Breast epithelium (tissue), 4 donors: ENCODE measurements at regions not wholly inside any gene's neighbourhood (a gene's known extent, or its start where the extent isn't known, plus 50 kb on each side); places are given as distances from the start of the nearest gene placed in this dataset.

ENCODE experiments used
- DNase-seq, 2 donors: peaks; one replicate each; pipeline ENCODE4 v3.0.0-alpha.2; 2019; ENCODE audit warnings: low spot score in 2 of 2
- H3K27ac ChIP-seq, 2 donors: fragments of 200-600 bp; sonication (generic) in 1 of 2; one replicate each; pipeline ENCODE4 v1.5.1; 2016 to 2019; ENCODE audit warnings: mild to moderate bottlenecking in 1 of 2
- H3K27me3 ChIP-seq, 2 donors: fragments of 200-600 bp; sonication (generic) in 1 of 2; one replicate each; pipeline versions ENCODE4 v1.5.1 to v1.6.0; 2017 to 2019; ENCODE audit warnings: control low read depth in 1 of 2, mild to moderate bottlenecking in 1 of 2
- H3K36me3 ChIP-seq: fragments of 200-600 bp; one replicate; pipeline ENCODE4 v1.5.1; 2019
- H3K4me1 ChIP-seq, 2 donors: fragments of 200-600 bp; sonication (generic); one replicate each; pipeline ENCODE4 v1.5.1; 2016 to 2019; ENCODE audit warnings: control low read depth in 1 of 2
- H3K4me3 ChIP-seq, 3 donors: fragments of 200-600 bp; sonication (generic); 1 replicate in 2 of 3; 2 replicates in 1 of 3; pipeline ENCODE4 v1.5.1; 2016 to 2019; ENCODE audit warnings: mild to moderate bottlenecking in 3 of 3, moderate library complexity in 2 of 3
- H3K9me3 ChIP-seq, 2 donors: fragments of 200-600 bp; sonication (generic) in 1 of 2; one replicate each; pipeline ENCODE4 v1.5.1; 2016 to 2019; ENCODE audit warnings: control low read depth in 1 of 2
- CTCF ChIP-seq, 3 donors: fragments of 450-650 bp; IDR thresholded peaks; one replicate each; pipeline ENCODE4 v1.5.1; 2016 to 2017; ENCODE audit warnings: antibody characterized with exemption in 3 of 3, mild to moderate bottlenecking in 3 of 3, moderate library complexity in 3 of 3
- POLR2A ChIP-seq: fragments of 450-650 bp; IDR thresholded peaks from one replicate; pipeline ENCODE4 v1.6.1; 2016; ENCODE audit warnings: antibody characterized with exemption, mild to moderate bottlenecking, moderate library complexity
- POLR2AphosphoS5 ChIP-seq, 3 donors: sonication (generic); formaldehyde crosslinking; IDR thresholded peaks; one replicate each; pipeline ENCODE4 v1.6.1; 2017; ENCODE audit warnings: antibody characterized with exemption in 3 of 3
- intact Hi-C: fragments of 100-400 bp; cut with DNase I; formaldehyde crosslinking; loops from one replicate; pipeline ENCODE4 v1.15.1; 2023; ENCODE audit warnings: low total_unique reads

- Histone ChIP-seq H3K27me3 (no peaks in the 10 kb centered on the region), H3K27ac (no peak overlapping the region), H3K4me1 (peaks cover 0 to 5% of the 10 kb centered on the region in 2 donors), H3K36me3 (no peaks in the 10 kb centered on the region), H3K4me3 (no peak overlapping the region), H3K9me3 (peaks cover 0 to 8% of the 10 kb centered on the region in 2 donors)
- intact Hi-C loops: no loop called here
- TF ChIP-seq POLR2AphosphoS5 (IDR thresholded peaks at IDR 0.05): no peak
- TF ChIP-seq CTCF (IDR thresholded peaks at IDR 0.05): no peak
- TF ChIP-seq POLR2A: no peak
- DNase-seq: no peak
These were observed 266.0 kb upstream of the PTGER4 start for GRCh38 chr5:40413743-40414142.

GRCh38 chr5:40412771-40413170, 266.9 kb upstream of the PTGER4 start:
- Histone ChIP-seq H3K9me3 (no peaks in the 10 kb centered on the region), H3K4me1 (peaks cover 0 to 5% of the 10 kb centered on the region in 2 donors), H3K36me3 (no peaks in the 10 kb centered on the region), H3K27me3 (no peaks in the 10 kb centered on the region), H3K27ac (no peak overlapping the region), H3K4me3 (no peak overlapping the region)
- TF ChIP-seq POLR2AphosphoS5 (IDR thresholded peaks at IDR 0.05) (no peak), POLR2A (no peak), CTCF (IDR thresholded peaks at IDR 0.05) (no peak)
- intact Hi-C loops: no loop called here
- DNase-seq: no peak

- no peak for TF ChIP-seq CTCF (IDR thresholded peaks at IDR 0.05)
- no peak for TF ChIP-seq POLR2A
- TF ChIP-seq POLR2AphosphoS5 (IDR thresholded peaks at IDR 0.05): no peak
- Histone ChIP-seq H3K36me3 (no peaks in the 10 kb centered on the region), H3K4me3 (no peak overlapping the region), H3K4me1 (peaks cover 0 to 5% of the 10 kb centered on the region in 2 donors), H3K9me3 (no peaks in the 10 kb centered on the region), H3K27me3 (no peaks in the 10 kb centered on the region), H3K27ac (peak overlapping the region in 1 of 2 donors; percentile 39)
- intact Hi-C loops: no loop called here
- no peak for DNase-seq
These were observed 268.6 kb upstream of the PTGER4 start for GRCh38 chr5:40410964-40411635.

- H3K9me3 ChIP-seq: no peaks in the 10 kb centered on the region
- TF ChIP-seq CTCF (IDR thresholded peaks at IDR 0.05): no peak
- TF ChIP-seq POLR2A: no peak
- TF ChIP-seq POLR2AphosphoS5 (IDR thresholded peaks at IDR 0.05): no peak
- H3K36me3 ChIP-seq: no peaks in the 10 kb centered on the region
- intact Hi-C loops: no loop called here
- H3K27me3 ChIP-seq: no peaks in the 10 kb centered on the region
- H3K4me3 ChIP-seq: no peak overlapping the region
- H3K4me1 ChIP-seq: peaks cover 0 to 5% of the 10 kb centered on the region in 2 donors
- H3K27ac ChIP-seq: no peak overlapping the region
- no peak for DNase-seq
These were observed 269.4 kb upstream of the PTGER4 start for GRCh38 chr5:40410231-40410861.

GRCh38 chr5:40409601-40410000, 270.1 kb upstream of the PTGER4 start:
- no peak overlapping the region for H3K27ac ChIP-seq
- no peak for DNase-seq
- intact Hi-C loops: no loop called here
- no peaks in the 10 kb centered on the region for H3K9me3 ChIP-seq
- TF ChIP-seq CTCF (IDR thresholded peaks at IDR 0.05) (no peak), POLR2AphosphoS5 (IDR thresholded peaks at IDR 0.05) (no peak), POLR2A (no peak)
- H3K4me3 ChIP-seq: no peak overlapping the region
- H3K4me1 ChIP-seq: peaks cover 0 to 5% of the 10 kb centered on the region in 2 donors
- H3K27me3 ChIP-seq: no peaks in the 10 kb centered on the region
- no peaks in the 10 kb centered on the region for H3K36me3 ChIP-seq
